SK-N-SH (cell line): ENCODE measurements at regions not wholly inside any gene's neighbourhood (a gene's known extent, or its start where the extent isn't known, plus 50 kb on each side); places are given as distances from the start of the nearest gene placed in this dataset.

Experiments
- CTCF ChIA-PET: fragments of 300-600, 350-600 bp; formaldehyde crosslinking; extraction: SDS; loops from one replicate; lab custom pipeline; 2021; lab: Yijun Ruan, JAX
- POLR2A ChIA-PET: fragments of 350-600 bp; sonication (Branson Sonifier 250); formaldehyde crosslinking; extraction: SDS; loops from one replicate; lab custom pipeline; 2020; ENCODE audit warnings: antibody characterized with exemption, inconsistent platforms; lab: Yijun Ruan, JAX
- DNase-seq: peaks from one replicate; pipeline ENCODE4 v3.0.0; 2012
- H2AFZ ChIP-seq: fragments of 200-600 bp; sonication (generic); 2 replicates; pipeline ENCODE4 v1.8.1; 2016; ENCODE audit warnings: antibody characterized with exemption, mild to moderate bottlenecking, low read depth
- H3F3A ChIP-seq: fragments of 200-600 bp; sonication (generic); replicated peaks from 2 replicates; pipeline ENCODE3; 2016; ENCODE audit warnings: antibody characterized with exemption, mild to moderate bottlenecking; ENCODE audit not compliant: insufficient read depth
- H3K27ac ChIP-seq, 2 experiments: fragments of 200-500 bp in 1 of 2; fragments of 200-600 bp in 1 of 2; sonication (Bioruptor generic) in 1 of 2; sonication (generic), shearing (Covaris generic) in 1 of 2; 2 replicates each; pipeline versions ENCODE4 v1.5.1 to v1.6.1; 2014 to 2016; ENCODE audit warnings: low read depth in 2 of 2, inconsistent platforms in 1 of 2, low read length in 1 of 2, mild to moderate bottlenecking in 1 of 2, mixed read lengths in 1 of 2
- H3K27me3 ChIP-seq: fragments of 200-600 bp; sonication (generic), shearing (Covaris generic); 2 replicates; pipeline ENCODE4 v1.6.1; 2016; ENCODE audit warnings: mixed run types; ENCODE audit not compliant: insufficient read depth
- H3K36me3 ChIP-seq, 2 experiments: fragments of 200-500 bp in 1 of 2; fragments of 200-600 bp in 1 of 2; sonication (Bioruptor generic) in 1 of 2; sonication (generic) in 1 of 2; replicated peaks in 1 of 2; 2 replicates each; pipeline versions ENCODE3 to v1.5.1; 2014 to 2016; ENCODE audit warnings: low read length in 1 of 2, mild to moderate bottlenecking in 1 of 2; ENCODE audit not compliant: insufficient read depth in 2 of 2, control insufficient read depth in 1 of 2
- H3K4me1 ChIP-seq, 2 experiments: fragments of 200-500 bp in 1 of 2; fragments of 200-600 bp in 1 of 2; sonication (Bioruptor generic) in 1 of 2; sonication (generic), shearing (Covaris generic) in 1 of 2; 2 replicates each; pipeline versions ENCODE4 v1.5.1 to v1.6.1; 2014 to 2016; ENCODE audit warnings: low read depth in 1 of 2, low read length in 1 of 2, mixed run types in 1 of 2; ENCODE audit not compliant: insufficient read depth in 2 of 2, control insufficient read depth in 1 of 2
- H3K4me2 ChIP-seq: fragments of 200-600 bp; sonication (generic), shearing (Covaris generic); 2 replicates; pipeline ENCODE4 v1.6.1; 2017; ENCODE audit warnings: mixed run types
- H3K4me3 ChIP-seq, 2 experiments: fragments of 200-500 bp in 1 of 2; fragments of 200-600 bp in 1 of 2; sonication (Bioruptor generic) in 1 of 2; sonication (generic), shearing (Covaris generic) in 1 of 2; 2 replicates each; pipeline versions ENCODE4 v1.5.1 to v1.8.1; 2014 to 2016; ENCODE audit warnings: low read depth in 2 of 2, inconsistent platforms in 1 of 2, low read length in 1 of 2, mild to moderate bottlenecking in 1 of 2, mixed read lengths in 1 of 2, moderate library complexity in 1 of 2
- H3K79me2 ChIP-seq: fragments of 200-600 bp; sonication (generic); 2 replicates; pipeline ENCODE4 v1.8.1; 2017; ENCODE audit warnings: mild to moderate bottlenecking; ENCODE audit not compliant: insufficient read depth
- H3K9ac ChIP-seq: fragments of 200-600 bp; sonication (generic); 2 replicates; pipeline ENCODE4 v1.6.1; 2017; ENCODE audit warnings: mixed run types
- H3K9me2 ChIP-seq: fragments of 200-600 bp; sonication (generic); 2 replicates; pipeline ENCODE4 v1.6.1; 2017; ENCODE audit warnings: mixed run types
- H3K9me3 ChIP-seq: fragments of 200-600 bp; sonication (generic); 2 replicates; pipeline ENCODE4 v1.6.1; 2017; ENCODE audit warnings: mixed run types, mild to moderate bottlenecking, moderate library complexity
- H4K20me1 ChIP-seq: fragments of 200-600 bp; sonication (generic); 2 replicates; pipeline ENCODE4 v1.6.1; 2017; ENCODE audit warnings: mild to moderate bottlenecking, mixed run types; ENCODE audit not compliant: insufficient read depth
- CHD2 ChIP-seq: fragments of 150-350 bp; IDR thresholded peaks from 2 replicates; pipeline ENCODE4 v1.6.1; 2018; ENCODE audit warnings: low read length; ENCODE audit not compliant: partially characterized antibody
- EP300 ChIP-seq, 2 experiments: IDR thresholded peaks; 2 replicates each; pipeline versions ENCODE4 v1.4.0 to v1.6.1; 2012; ENCODE audit warnings: borderline replicate concordance in 1 of 2, low read depth in 1 of 2, low read length in 1 of 2
- FOSL2 ChIP-seq: IDR thresholded peaks from 2 replicates; pipeline ENCODE4 v1.4.0; 2012; ENCODE audit warnings: low read depth, mild to moderate bottlenecking, moderate library complexity, borderline replicate concordance
- FOXJ3 ChIP-seq: sonication (generic); formaldehyde crosslinking; IDR thresholded peaks from 2 replicates; pipeline ENCODE4 v1.5.1; 2020; ENCODE audit warnings: mild to moderate bottlenecking, missing genetic modification reagents
- FOXM1 ChIP-seq: IDR thresholded peaks from 2 replicates; pipeline ENCODE4 v1.4.0; 2012; ENCODE audit warnings: low read depth, mild to moderate bottlenecking
- IRF3 ChIP-seq: fragments of 150-350 bp; IDR thresholded peaks from 2 replicates; pipeline ENCODE4 v1.6.1; 2016; ENCODE audit warnings: mild to moderate bottlenecking, low read depth, low read length
- JUND ChIP-seq: IDR thresholded peaks from 2 replicates; pipeline ENCODE4 v1.4.0; 2012
- NFIC ChIP-seq: IDR thresholded peaks from 2 replicates; pipeline ENCODE4 v1.4.0; 2012; ENCODE audit warnings: borderline replicate concordance
- NRF1 ChIP-seq: IDR thresholded peaks from 2 replicates; pipeline ENCODE4 v1.6.1; 2012; ENCODE audit warnings: low read depth, mild to moderate bottlenecking, low read length
- PBX3 ChIP-seq: IDR thresholded peaks from 2 replicates; pipeline ENCODE4; 2012
- POLR2AphosphoS5 ChIP-seq: IDR thresholded peaks from 2 replicates; pipeline ENCODE4 v1.6.1; 2012; ENCODE audit warnings: low read depth, low read length
- RAD21 ChIP-seq: IDR thresholded peaks from 2 replicates; pipeline ENCODE4 v1.6.1; 2012; ENCODE audit warnings: mild to moderate bottlenecking, low read length
- REST ChIP-seq: IDR thresholded peaks from 2 replicates; pipeline ENCODE4 v1.6.1; 2012; ENCODE audit warnings: mild to moderate bottlenecking, low read depth, low read length, moderate library complexity
- RXRA ChIP-seq: IDR thresholded peaks from 2 replicates; pipeline ENCODE4 v1.4.0; 2012; ENCODE audit warnings: low read depth, mild to moderate bottlenecking, borderline replicate concordance
- SIN3A ChIP-seq: IDR thresholded peaks from 2 replicates; pipeline ENCODE4 v1.6.1; 2012; ENCODE audit warnings: low read depth, mild to moderate bottlenecking, low read length, moderate library complexity, borderline replicate concordance
- TAF1 ChIP-seq: IDR thresholded peaks from 2 replicates; pipeline ENCODE4 v1.6.1; 2012; ENCODE audit warnings: low read depth, mild to moderate bottlenecking, low read length, moderate library complexity, borderline replicate concordance
- ZBTB33 ChIP-seq: IDR thresholded peaks from 2 replicates; pipeline ENCODE4 v1.4.0; 2012; ENCODE audit warnings: low read depth, borderline replicate concordance
- WGBS: methylation state at CpG from one replicate; pipeline ENCODE4 v1.1.6; 2017; ENCODE audit warnings: low lambda C conversion rate; 5-methylcytosine and 5-hydroxymethylcytosine counted together

- Histone ChIP-seq H3K9me3 (no peaks in the 10 kb centered on the region), H3K27me3 (no peaks in the 10 kb centered on the region), H3K36me3 (no peaks in the 10 kb centered on the region), H3K4me2 (no peak overlapping the region), H3F3A (no peaks in the 10 kb centered on the region), H3K79me2 (no peaks in the 10 kb centered on the region), H3K9ac (no peak overlapping the region)
- CTCF ChIA-PET, result no interaction called here
- no peak for DNase-seq
- TF ChIP-seq FOSL2, result no peak
- TF ChIP-seq PBX3, result no peak
- no peak for TF ChIP-seq FOXM1
- TF ChIP-seq JUND, result no peak
- no peak for TF ChIP-seq RAD21
- no peak for TF ChIP-seq RXRA
- TF ChIP-seq, all 33 proteins: peak for 0
- POLR2A ChIA-PET, result no interaction called here
- Histone ChIP-seq H3K4me3 (no peak overlapping the region), H2AFZ (no peak overlapping the region), H3K27ac (no peak overlapping the region), H4K20me1 (no peaks in the 10 kb centered on the region), H3K4me1 (no peaks in the 10 kb centered on the region), H3K9me2 (no peaks in the 10 kb centered on the region)
- 11% methylated on average over 1 of the region's 1 CpG for WGBS
Observed at GRCh38 chr6:71733970-71734899, 152.1 kb upstream of the RIMS1 start.

GRCh38 chr6:71737953-71738352 lies 148.4 kb upstream of the RIMS1 start:
- CTCF ChIA-PET, result no interaction called here
- Histone ChIP-seq H3K4me3 (no peak overlapping the region), H4K20me1 (no peaks in the 10 kb centered on the region), H3K9me2 (no peaks in the 10 kb centered on the region), H3K27me3 (no peaks in the 10 kb centered on the region), H3K27ac (no peak overlapping the region), H3K4me2 (no peak overlapping the region), H3K9me3 (no peaks in the 10 kb centered on the region), H3K79me2 (no peaks in the 10 kb centered on the region), H3K4me1 (no peaks in the 10 kb centered on the region), H2AFZ (no peak overlapping the region), H3F3A (no peaks in the 10 kb centered on the region), H3K36me3 (no peaks in the 10 kb centered on the region), H3K9ac (no peak overlapping the region)
- WGBS, result 0% methylated on average over 1 of the region's 1 CpG
- DNase-seq, result no peak
- POLR2A ChIA-PET, result no interaction called here
- no peak for TF ChIP-seq POLR2AphosphoS5
- no peak for TF ChIP-seq TAF1
- no peak for TF ChIP-seq NFIC
- TF ChIP-seq FOSL2, result no peak
- no peak for TF ChIP-seq NRF1
- TF ChIP-seq ZBTB33, result no peak
- TF ChIP-seq FOXJ3, result no peak
- no peak for TF ChIP-seq RXRA
- TF ChIP-seq IRF3, result no peak
- TF ChIP-seq FOXM1, result no peak
- TF ChIP-seq CHD2, result no peak
- no peak for TF ChIP-seq SIN3A
- TF ChIP-seq EP300 (IDR thresholded peaks at IDR 0.05; ENCODE audit: borderline replicate concordance in 1 of 2, low read depth in 1 of 2, low read length in 1 of 2), result no peak
- TF ChIP-seq REST, result no peak
- no peak for TF ChIP-seq PBX3
